Limb (tissue), 2 donors: ENCODE measurements at regions not wholly inside any gene's neighbourhood (a gene's known extent, or its start where the extent isn't known, plus 50 kb on each side); places are given as distances from the start of the nearest gene placed in this dataset.

Source experiments
- DNase-seq, 2 donors: peaks; one replicate each; pipeline ENCODE4 v3.0.0-alpha.2; 2016; ENCODE audit errors: extremely low spot score in 2 of 2

- DNase-seq: no peak
Observed at GRCh38 chr6:41470331-41471063, 75.7 kb upstream of the FOXP4 start.

- DNase-seq: no peak
Observed at GRCh38 chr6:41471064-41471895, 74.9 kb upstream of the FOXP4 start.

- no peak for DNase-seq
Observed at GRCh38 chr6:41474213-41474933, 71.8 kb upstream of the FOXP4 start.

- no peak for DNase-seq
Observed at GRCh38 chr6:41475164-41475563, 71.0 kb upstream of the FOXP4 start.

- no peak for DNase-seq
Observed at GRCh38 chr6:41475737-41476357, 70.3 kb upstream of the FOXP4 start.

- DNase-seq: no peak
Observed at GRCh38 chr6:41476401-41476800, 69.8 kb upstream of the FOXP4 start.

- no peak for DNase-seq
Observed at GRCh38 chr6:41477572-41477971, 68.6 kb upstream of the FOXP4 start.

GRCh38 chr6:41483943-41484342, 62.2 kb upstream of the FOXP4 start:
- DNase-seq: no peak

- DNase-seq: no peak
Observed at GRCh38 chr6:41487860-41488432, 58.2 kb upstream of the FOXP4 start.

- DNase-seq: peak; percentile 46 to 69
Observed at GRCh38 chr6:41488433-41489119, 57.6 kb upstream of the FOXP4 start.

- DNase-seq: peak; percentile 66 to 84
Observed at GRCh38 chr6:41489120-41489851, 56.9 kb upstream of the FOXP4 start.

- peak; percentile 22 to 72 for DNase-seq
Observed at GRCh38 chr6:41492261-41492891, 53.8 kb upstream of the FOXP4 start.

- peak in 1 of 2 donors; percentile 71 for DNase-seq
Observed at GRCh38 chr6:41494212-41495110, 51.7 kb upstream of the FOXP4 start.
